LNCaP clone FGC (cell line): ENCODE measurements at regions not wholly inside any gene's neighbourhood (a gene's known extent, or its start where the extent isn't known, plus 50 kb on each side); places are given as distances from the start of the nearest gene placed in this dataset.
"Not testable (repeated sequence)": the region's sequence is repeated elsewhere in the genome, so short reads cannot be mapped to it uniquely, and the experiment has no call there.

ENCODE experiments used
- DNase-seq: peaks from one replicate; pipeline ENCODE4 v3.0.0-alpha.2; 2011; ENCODE audit warnings: low read depth
- H3K4me3 ChIP-seq: 2 replicates; pipeline ENCODE4 v1.5.1; 2011; ENCODE audit warnings: mild to moderate bottlenecking, low read depth, low read length, control low read depth
- CTCF ChIP-seq: IDR thresholded peaks from 2 replicates; pipeline ENCODE4 v1.5.1; 2012; ENCODE audit warnings: mild to moderate bottlenecking; ENCODE audit not compliant: control insufficient read depth, insufficient read depth; ENCODE audit errors: extremely low read depth

GRCh38 chr3:96584066-96584465 is 230.3 kb upstream of the EPHA6 start:
- H3K4me3 ChIP-seq = no peak overlapping the region
- no peak for TF ChIP-seq CTCF
- DNase-seq = no peak

GRCh38 chr3:96606865-96607264 is 207.5 kb upstream of the EPHA6 start:
- not testable (repeated sequence) for DNase-seq

GRCh38 chr3:96619475-96619874 is 194.9 kb upstream of the EPHA6 start:
- H3K4me3 ChIP-seq = no peak overlapping the region
- TF ChIP-seq CTCF = no peak
- no peak for DNase-seq

More at GRCh38 chr3:96606865-96607264, 207.5 kb upstream of the EPHA6 start:
- H3K4me3 ChIP-seq = not testable (repeated sequence)

- H3K4me3 ChIP-seq = no peak overlapping the region
- TF ChIP-seq CTCF = no peak
- no peak for DNase-seq
These were observed 191.5 kb upstream of the EPHA6 start for GRCh38 chr3:96622878-96623277.

GRCh38 chr3:96631050-96631449 is 183.3 kb upstream of the EPHA6 start:
- TF ChIP-seq CTCF = no peak
- H3K4me3 ChIP-seq = no peak overlapping the region
- no peak for DNase-seq

GRCh38 chr3:96646596-96646995 is 167.8 kb upstream of the EPHA6 start:
- no peak overlapping the region for H3K4me3 ChIP-seq

GRCh38 chr3:96657710-96658109 is 156.7 kb upstream of the EPHA6 start:
- H3K4me3 ChIP-seq = no peak overlapping the region
- TF ChIP-seq CTCF = no peak
- no peak for DNase-seq

More at GRCh38 chr3:96646596-96646995, 167.8 kb upstream of the EPHA6 start:
- no peak for TF ChIP-seq CTCF
- no peak for DNase-seq

GRCh38 chr3:96671861-96672595 is 142.4 kb upstream of the EPHA6 start:
- H3K4me3 ChIP-seq, DNase-seq: not testable (repeated sequence)
